ENCODE measurements at regions not wholly inside any gene's neighbourhood (a gene's known extent, or its start where the extent isn't known, plus 50 kb on each side); places are given as distances from the start of the nearest gene placed in this dataset.

DNA sequence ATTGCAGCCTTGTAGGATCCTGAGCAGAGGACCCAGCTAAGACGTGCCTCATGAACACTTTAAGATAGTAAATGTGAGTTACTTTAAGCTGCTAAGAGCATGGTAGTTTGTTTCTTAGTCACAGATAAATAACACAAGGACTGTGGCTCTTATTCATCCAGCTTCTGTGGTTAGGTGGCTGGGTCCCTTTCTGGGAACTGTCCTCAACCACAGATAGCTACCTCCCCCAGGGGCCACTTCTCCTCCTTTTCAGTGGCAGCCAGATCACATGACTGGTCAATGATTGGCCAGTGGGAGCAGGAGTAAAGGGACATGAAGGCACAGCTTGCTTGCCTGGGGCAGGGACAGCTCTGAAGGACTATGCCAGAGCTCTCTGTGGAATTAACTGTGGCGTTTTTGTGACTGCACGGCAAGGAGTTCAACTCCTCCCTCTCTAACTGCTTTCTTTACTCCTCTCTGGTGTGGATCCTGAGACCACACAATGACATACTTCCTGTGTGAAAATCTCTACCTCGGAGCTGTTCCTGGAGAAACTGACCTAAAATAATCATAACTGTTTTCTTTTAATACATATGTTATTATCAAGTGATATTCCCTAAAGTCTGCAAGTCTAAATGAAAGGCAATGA lies 76.5 kb downstream of the NRN1 start:
- Histone ChIP-seq H3K4me1 (ENCODE audit: control insufficient read depth, insufficient read depth, low read length) (no peaks in the 10 kb centered on the region), H3K27ac (ENCODE audit: low read length) (no peak overlapping the region), H3K36me3 (ENCODE audit: control insufficient read depth in 2 of 2, insufficient read depth in 2 of 2, low read length in 2 of 2) (no peaks in the 10 kb centered on the region), H3K9ac (ENCODE audit: low read length in 2 of 2) (no peak overlapping the region), H3K4me3 (ENCODE audit: low read length in 2 of 2) (no peak overlapping the region), H3K9me3 (ENCODE audit: control insufficient read depth in 2 of 2, low read length in 2 of 2) (peaks cover 0 to 21% of the 10 kb centered on the region in 2 donors), H3K27me3 (ENCODE audit: control insufficient read depth in 1 of 2, insufficient read depth in 2 of 2, low read length in 2 of 2) (no peaks in the 10 kb centered on the region)

- Histone ChIP-seq H3K27me3 (ENCODE audit: control insufficient read depth in 1 of 2, insufficient read depth in 2 of 2, low read length in 2 of 2) (no peaks in the 10 kb centered on the region), H3K9ac (ENCODE audit: low read length in 2 of 2) (no peak overlapping the region), H3K4me3 (ENCODE audit: low read length in 2 of 2) (no peak overlapping the region), H3K27ac (ENCODE audit: low read length) (no peak overlapping the region), H3K4me1 (ENCODE audit: control insufficient read depth, insufficient read depth, low read length) (no peaks in the 10 kb centered on the region), H3K36me3 (ENCODE audit: control insufficient read depth in 2 of 2, insufficient read depth in 2 of 2, low read length in 2 of 2) (no peaks in the 10 kb centered on the region), H3K9me3 (ENCODE audit: control insufficient read depth in 2 of 2, low read length in 2 of 2) (peaks cover 0 to 4% of the 10 kb centered on the region in 2 donors)
Measured at GRCh38 chr6:5923840-5924239, 82.9 kb downstream of the NRN1 start.

- Histone ChIP-seq H3K4me1 (ENCODE audit: control insufficient read depth, insufficient read depth, low read length) (no peaks in the 10 kb centered on the region), H3K27me3 (ENCODE audit: control insufficient read depth in 1 of 2, insufficient read depth in 2 of 2, low read length in 2 of 2) (no peaks in the 10 kb centered on the region), H3K4me3 (ENCODE audit: low read length in 2 of 2) (no peak overlapping the region), H3K27ac (ENCODE audit: low read length) (no peak overlapping the region), H3K9me3 (ENCODE audit: control insufficient read depth in 2 of 2, low read length in 2 of 2) (peaks cover 0 to 4% of the 10 kb centered on the region in 2 donors), H3K9ac (ENCODE audit: low read length in 2 of 2) (no peak overlapping the region), H3K36me3 (ENCODE audit: control insufficient read depth in 2 of 2, insufficient read depth in 2 of 2, low read length in 2 of 2) (no peaks in the 10 kb centered on the region)
Measured at GRCh38 chr6:5922230-5922629, 84.5 kb downstream of the NRN1 start.

DNA sequence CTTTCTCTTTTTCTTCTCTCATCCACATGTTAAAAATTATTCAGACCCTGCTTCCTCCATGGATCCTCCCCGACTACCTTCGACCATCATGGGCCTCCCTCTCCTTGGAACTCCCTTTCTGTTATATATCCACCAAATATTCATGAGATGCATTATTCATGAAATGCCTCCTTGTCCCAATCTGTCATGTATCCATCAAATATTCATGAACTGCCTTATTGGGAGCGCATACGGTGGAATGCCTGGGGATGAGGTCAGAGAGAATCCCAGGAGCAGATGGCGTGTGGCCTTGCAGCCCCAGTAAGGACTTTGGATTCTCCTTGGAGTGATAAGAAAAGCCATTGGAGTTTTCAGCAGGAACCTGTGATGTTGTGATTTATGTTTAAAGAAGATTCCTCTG lies 97.0 kb downstream of the NRN1 start:
- H3K9ac ChIP-seq (ENCODE audit: low read length in 2 of 2), result no peak overlapping the region
- H3K9me3 ChIP-seq (ENCODE audit: control insufficient read depth in 2 of 2, low read length in 2 of 2), result no peaks in the 10 kb centered on the region
- H3K4me3 ChIP-seq (ENCODE audit: low read length in 2 of 2), result no peak overlapping the region
- peaks cover 13% of the 10 kb centered on the region for H3K4me1 ChIP-seq (ENCODE audit: control insufficient read depth, insufficient read depth, low read length)
- no peaks in the 10 kb centered on the region for H3K36me3 ChIP-seq (ENCODE audit: control insufficient read depth in 2 of 2, insufficient read depth in 2 of 2, low read length in 2 of 2)
- H3K27me3 ChIP-seq (ENCODE audit: control insufficient read depth in 1 of 2, insufficient read depth in 2 of 2, low read length in 2 of 2), result no peaks in the 10 kb centered on the region
- no peak overlapping the region for H3K27ac ChIP-seq (ENCODE audit: low read length)

DNA sequence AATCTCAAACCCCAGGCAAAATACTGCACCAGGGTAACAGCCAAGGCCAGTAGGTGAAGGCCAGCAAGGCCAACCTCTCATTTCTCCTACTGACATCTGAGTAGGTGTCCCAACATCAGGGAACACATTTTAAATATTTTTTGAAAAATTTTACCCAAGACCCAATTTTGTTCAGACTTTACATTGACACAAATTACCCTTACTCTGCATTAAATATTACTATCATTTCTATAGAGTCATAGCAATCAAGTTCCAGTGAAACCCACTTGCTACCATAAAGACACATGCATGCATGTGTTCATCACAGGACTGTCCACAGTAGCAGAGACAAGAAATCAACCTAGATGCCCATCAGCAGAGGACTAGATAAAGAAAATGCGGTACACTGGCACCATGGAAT lies 99.9 kb downstream of the NRN1 start:
- no peak overlapping the region for H3K9ac ChIP-seq (ENCODE audit: low read length in 2 of 2)
- no peak overlapping the region for H3K4me3 ChIP-seq (ENCODE audit: low read length in 2 of 2)
- H3K27me3 ChIP-seq (ENCODE audit: control insufficient read depth in 1 of 2, insufficient read depth in 2 of 2, low read length in 2 of 2), result no peaks in the 10 kb centered on the region
- no peaks in the 10 kb centered on the region for H3K9me3 ChIP-seq (ENCODE audit: control insufficient read depth in 2 of 2, low read length in 2 of 2)
- H3K4me1 ChIP-seq (ENCODE audit: control insufficient read depth, insufficient read depth, low read length), result peaks cover 13% of the 10 kb centered on the region
- no peaks in the 10 kb centered on the region for H3K36me3 ChIP-seq (ENCODE audit: control insufficient read depth in 2 of 2, insufficient read depth in 2 of 2, low read length in 2 of 2)
- H3K27ac ChIP-seq (ENCODE audit: low read length), result no peak overlapping the region

DNA sequence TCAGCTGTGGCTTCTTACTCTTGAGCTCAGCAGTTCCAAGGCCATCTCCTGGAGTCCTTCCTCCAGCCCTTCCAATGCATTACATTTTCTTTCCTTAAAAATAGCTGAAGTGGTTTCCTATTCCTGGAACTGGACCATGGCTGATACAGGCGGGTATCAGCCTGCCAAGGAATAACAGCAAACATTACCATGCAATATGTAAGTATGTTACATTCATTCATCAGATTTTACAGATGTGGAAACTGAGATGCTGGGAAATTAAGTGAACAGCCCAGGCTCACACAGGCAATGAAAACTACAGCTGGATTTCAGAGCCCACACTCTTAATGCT lies 100.4 kb downstream of the NRN1 start:
- no peaks in the 10 kb centered on the region for H3K9me3 ChIP-seq (ENCODE audit: control insufficient read depth in 2 of 2, low read length in 2 of 2)
- no peaks in the 10 kb centered on the region for H3K27me3 ChIP-seq (ENCODE audit: control insufficient read depth in 1 of 2, insufficient read depth in 2 of 2, low read length in 2 of 2)
- no peaks in the 10 kb centered on the region for H3K36me3 ChIP-seq (ENCODE audit: control insufficient read depth in 2 of 2, insufficient read depth in 2 of 2, low read length in 2 of 2)
- no peak overlapping the region for H3K27ac ChIP-seq (ENCODE audit: low read length)
- peaks cover 13% of the 10 kb centered on the region for H3K4me1 ChIP-seq (ENCODE audit: control insufficient read depth, insufficient read depth, low read length)
- no peak overlapping the region for H3K4me3 ChIP-seq (ENCODE audit: low read length in 2 of 2)
- H3K9ac ChIP-seq (ENCODE audit: low read length in 2 of 2), result no peak overlapping the region

GRCh38 chr6:5905431-5906339 lies 101.0 kb downstream of the NRN1 start:
- Histone ChIP-seq H3K36me3 (ENCODE audit: control insufficient read depth in 2 of 2, insufficient read depth in 2 of 2, low read length in 2 of 2) (no peaks in the 10 kb centered on the region), H3K27ac (ENCODE audit: low read length) (no peak overlapping the region), H3K27me3 (ENCODE audit: control insufficient read depth in 1 of 2, insufficient read depth in 2 of 2, low read length in 2 of 2) (no peaks in the 10 kb centered on the region)

DNA sequence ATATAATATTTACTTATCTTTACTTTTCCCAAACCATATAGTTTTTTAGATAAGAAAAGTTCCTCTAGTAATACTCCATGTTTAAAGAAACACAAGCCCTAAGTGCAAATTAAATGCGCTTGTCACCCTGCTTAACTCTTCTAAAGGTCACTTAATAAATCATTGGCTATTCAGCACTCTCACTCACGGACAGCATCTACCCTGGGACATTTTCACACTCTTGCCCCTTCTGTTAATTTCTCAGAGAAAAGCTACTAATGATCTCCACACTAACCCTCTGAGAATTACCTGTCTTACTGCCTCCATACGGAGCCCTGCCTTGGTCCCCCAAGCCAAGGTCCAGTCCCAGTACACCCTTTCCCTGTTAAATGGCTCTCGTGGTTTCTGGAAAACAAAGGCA lies 102.2 kb downstream of the NRN1 start:
- Histone ChIP-seq H3K9me3 (ENCODE audit: control insufficient read depth in 2 of 2, low read length in 2 of 2) (no peaks in the 10 kb centered on the region), H3K27me3 (ENCODE audit: control insufficient read depth in 1 of 2, insufficient read depth in 2 of 2, low read length in 2 of 2) (no peaks in the 10 kb centered on the region), H3K4me3 (ENCODE audit: low read length in 2 of 2) (no peak overlapping the region), H3K9ac (ENCODE audit: low read length in 2 of 2) (no peak overlapping the region), H3K36me3 (ENCODE audit: control insufficient read depth in 2 of 2, insufficient read depth in 2 of 2, low read length in 2 of 2) (no peaks in the 10 kb centered on the region), H3K4me1 (ENCODE audit: control insufficient read depth, insufficient read depth, low read length) (peaks cover 13% of the 10 kb centered on the region), H3K27ac (ENCODE audit: low read length) (no peak overlapping the region)

More at GRCh38 chr6:5905431-5906339, 101.0 kb downstream of the NRN1 start:
- H3K9me3 ChIP-seq (ENCODE audit: control insufficient read depth in 2 of 2, low read length in 2 of 2), result no peaks in the 10 kb centered on the region
- no peak overlapping the region for H3K9ac ChIP-seq (ENCODE audit: low read length in 2 of 2)
- H3K4me3 ChIP-seq (ENCODE audit: low read length in 2 of 2), result peak overlapping the region in 1 of 2 donors; percentile 4
- H3K4me1 ChIP-seq (ENCODE audit: control insufficient read depth, insufficient read depth, low read length), result peaks cover 13% of the 10 kb centered on the region

DNA sequence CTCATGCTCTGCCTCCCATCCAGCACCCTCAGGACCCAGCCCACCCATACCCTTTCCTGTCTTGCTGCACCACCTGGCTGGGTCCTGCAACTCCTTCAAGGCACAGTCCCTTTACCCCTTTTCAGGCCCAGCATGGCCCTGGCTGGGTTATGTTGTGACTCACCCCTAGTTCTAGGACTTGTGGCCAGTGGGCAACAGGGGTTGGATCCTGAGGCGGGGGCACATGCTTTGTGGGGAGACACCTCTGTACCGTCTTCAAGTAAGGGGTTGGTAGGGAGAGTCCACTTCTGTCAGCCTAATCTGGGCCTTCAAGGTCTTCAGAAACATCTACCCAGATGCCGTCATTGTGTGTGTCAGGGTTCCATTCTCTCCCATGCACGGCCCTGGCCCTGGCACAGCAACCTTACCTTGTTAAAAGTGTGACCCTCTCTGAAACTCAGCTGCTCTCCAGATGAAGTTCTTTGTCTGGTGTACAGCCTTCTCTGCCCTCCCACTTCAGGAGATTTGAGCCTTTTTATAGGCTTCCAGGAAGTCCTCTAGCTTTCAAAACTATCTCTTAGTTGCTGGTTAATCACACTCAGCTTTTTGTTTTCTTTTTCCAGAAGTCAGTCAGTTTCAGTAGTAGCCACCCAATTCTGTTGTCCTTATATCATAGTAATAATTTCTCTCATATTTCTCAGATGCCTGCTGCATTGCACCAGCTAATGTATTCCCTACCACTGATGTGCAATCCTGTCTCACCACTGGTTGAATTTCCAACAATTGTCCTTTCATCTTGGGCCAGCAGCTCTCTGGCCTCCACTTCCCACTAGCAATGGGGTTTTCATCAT lies 107.3 kb downstream of the NRN1 start:
- Histone ChIP-seq H3K27me3 (ENCODE audit: control insufficient read depth in 1 of 2, insufficient read depth in 2 of 2, low read length in 2 of 2) (peaks cover 0 to 2% of the 10 kb centered on the region in 2 donors), H3K4me1 (ENCODE audit: control insufficient read depth, insufficient read depth, low read length) (peaks cover 2% of the 10 kb centered on the region), H3K9me3 (ENCODE audit: control insufficient read depth in 2 of 2, low read length in 2 of 2) (no peaks in the 10 kb centered on the region), H3K9ac (ENCODE audit: low read length in 2 of 2) (no peak overlapping the region), H3K4me3 (ENCODE audit: low read length in 2 of 2) (no peak overlapping the region), H3K36me3 (ENCODE audit: control insufficient read depth in 2 of 2, insufficient read depth in 2 of 2, low read length in 2 of 2) (no peaks in the 10 kb centered on the region), H3K27ac (ENCODE audit: low read length) (no peak overlapping the region)

DNA sequence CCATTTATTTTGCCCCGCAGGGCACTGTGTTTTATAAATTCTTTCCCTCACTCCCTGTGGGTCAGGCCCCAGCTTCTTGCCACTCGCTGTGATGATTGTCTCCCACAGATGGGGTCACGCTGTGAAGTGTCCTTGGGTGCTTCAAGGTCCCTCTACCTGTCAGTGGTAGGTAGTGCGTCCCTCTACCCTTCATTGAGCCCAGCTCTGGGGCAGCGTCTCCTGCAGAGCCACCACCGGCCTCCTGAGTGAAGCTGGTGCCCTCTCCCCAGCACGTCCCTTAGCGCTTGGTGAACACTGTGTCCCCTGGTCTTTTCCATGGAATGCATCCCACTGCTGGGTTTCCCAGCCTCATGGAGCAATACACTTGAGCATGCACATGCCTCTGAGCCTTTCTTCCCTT lies 108.2 kb downstream of the NRN1 start:
- Histone ChIP-seq H3K4me3 (ENCODE audit: low read length in 2 of 2) (no peak overlapping the region), H3K36me3 (ENCODE audit: control insufficient read depth in 2 of 2, insufficient read depth in 2 of 2, low read length in 2 of 2) (no peaks in the 10 kb centered on the region), H3K4me1 (ENCODE audit: control insufficient read depth, insufficient read depth, low read length) (peaks cover 2% of the 10 kb centered on the region), H3K9me3 (ENCODE audit: control insufficient read depth in 2 of 2, low read length in 2 of 2) (no peaks in the 10 kb centered on the region), H3K27ac (ENCODE audit: low read length) (no peak overlapping the region), H3K27me3 (ENCODE audit: control insufficient read depth in 1 of 2, insufficient read depth in 2 of 2, low read length in 2 of 2) (peaks cover 0 to 2% of the 10 kb centered on the region in 2 donors), H3K9ac (ENCODE audit: low read length in 2 of 2) (no peak overlapping the region)

Measured in stomach smooth muscle (tissue), 2 donors.